Stomach (tissue), 4 donors: ENCODE measurements at regions not wholly inside any gene's neighbourhood (a gene's known extent, or its start where the extent isn't known, plus 50 kb on each side); places are given as distances from the start of the nearest gene placed in this dataset.
"Not testable (repeated sequence)": the region's sequence is repeated elsewhere in the genome, so short reads cannot be mapped to it uniquely, and the experiment has no call there.

Experiments
- CTCF ChIP-seq, 7 experiments: fragments of 450-650 bp in 4 of 7; fragments of 200-600 bp in 3 of 7; sonication (generic) in 3 of 7; IDR thresholded peaks; one replicate each; pipeline ENCODE4 v1.5.1; 2016 to 2019; ENCODE audit warnings: antibody characterized with exemption in 7 of 7, control low read depth in 2 of 7, mild to moderate bottlenecking in 1 of 7
- POLR2A ChIP-seq, 4 donors: fragments of 450-650 bp; IDR thresholded peaks; one replicate each; pipeline ENCODE4 v1.6.1; 2016; ENCODE audit warnings: antibody characterized with exemption in 4 of 4, control low read depth in 2 of 4, mild to moderate bottlenecking in 1 of 4, moderate library complexity in 1 of 4
- POLR2AphosphoS5 ChIP-seq, 3 donors: sonication (generic); formaldehyde crosslinking; IDR thresholded peaks; one replicate each; pipeline ENCODE4 v1.6.1; 2016; ENCODE audit warnings: antibody characterized with exemption in 3 of 3

GRCh38 chr2:37774171-37774944 lies 102.9 kb upstream of the CDC42EP3 start:
- not testable (repeated sequence) for TF ChIP-seq CTCF, POLR2A, POLR2AphosphoS5 (IDR thresholded peaks at IDR 0.05)
